GM03348 (cell line): ENCODE measurements at regions not wholly inside any gene's neighbourhood (a gene's known extent, or its start where the extent isn't known, plus 50 kb on each side); places are given as distances from the start of the nearest gene placed in this dataset.
"Not testable (repeated sequence)": the region's sequence is repeated elsewhere in the genome, so short reads cannot be mapped to it uniquely, and the experiment has no call there.

ENCODE experiments used
- DNase-seq: peaks from one replicate; pipeline ENCODE4 v3.0.0; 2012; ENCODE audit warnings: low spot score

GRCh38 chr7:110397927-110398660 is 692.8 kb upstream of the LRRN3 start:
- DNase-seq = no peak

DNA sequence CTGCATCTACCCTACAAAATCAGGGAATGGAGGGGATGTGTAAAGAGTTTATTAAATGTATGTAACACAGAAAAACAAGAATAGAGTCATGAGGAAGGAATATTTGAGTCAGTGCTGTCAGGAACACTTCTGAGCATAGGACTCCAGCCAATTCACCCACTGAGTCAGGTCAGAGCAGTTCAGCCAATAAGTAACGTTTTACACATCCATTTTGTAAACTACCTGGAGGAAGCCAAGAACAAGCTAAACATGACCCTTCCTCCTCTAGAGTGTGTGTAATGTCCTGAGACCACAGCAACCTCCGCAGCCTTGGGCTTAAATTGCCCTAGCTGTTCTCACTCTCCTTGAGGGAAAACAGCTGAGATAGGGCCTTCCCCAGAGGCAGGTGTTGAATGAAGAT is 691.5 kb upstream of the LRRN3 start:
- no peak for DNase-seq

DNA sequence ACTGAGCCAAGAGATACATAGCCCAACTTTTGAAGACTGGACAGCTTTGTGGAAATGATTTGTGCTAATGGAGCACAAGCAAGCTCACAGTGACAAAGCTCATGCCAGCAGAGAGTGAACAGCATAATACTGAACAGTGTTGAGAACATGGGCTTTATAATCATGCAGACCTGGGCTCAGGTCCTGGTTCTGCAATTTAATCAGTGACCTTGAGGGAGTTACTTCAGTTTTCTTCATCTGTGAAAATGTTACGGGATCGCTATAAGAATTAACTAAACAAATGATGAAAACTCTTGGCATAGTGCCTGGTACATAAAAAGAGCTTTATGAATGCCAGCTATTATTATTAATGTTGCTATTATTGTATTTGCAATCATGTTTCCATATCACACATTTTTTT is 690.5 kb upstream of the LRRN3 start:
- no peak for DNase-seq

DNA sequence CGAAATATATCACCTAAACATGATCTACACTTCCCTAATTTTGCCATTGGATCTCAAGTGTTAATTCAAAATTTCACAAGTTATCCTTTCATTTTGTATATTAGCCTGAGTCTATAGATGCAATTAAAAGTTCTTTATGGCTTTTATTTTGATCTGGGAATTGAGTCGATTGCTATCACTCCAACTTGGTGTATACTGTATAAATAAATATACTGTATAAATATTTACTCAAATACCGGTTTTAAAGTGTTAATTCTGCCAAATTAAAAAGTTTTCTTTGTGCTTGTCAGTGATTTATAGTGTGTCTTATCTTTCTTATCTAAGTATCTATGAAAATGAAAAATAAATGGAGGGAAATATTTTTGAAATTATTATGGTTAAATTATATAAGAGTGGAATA is 683.7 kb upstream of the LRRN3 start:
- no peak for DNase-seq

GRCh38 chr7:110407706-110408105 is 683.2 kb upstream of the LRRN3 start:
- no peak for DNase-seq

DNA sequence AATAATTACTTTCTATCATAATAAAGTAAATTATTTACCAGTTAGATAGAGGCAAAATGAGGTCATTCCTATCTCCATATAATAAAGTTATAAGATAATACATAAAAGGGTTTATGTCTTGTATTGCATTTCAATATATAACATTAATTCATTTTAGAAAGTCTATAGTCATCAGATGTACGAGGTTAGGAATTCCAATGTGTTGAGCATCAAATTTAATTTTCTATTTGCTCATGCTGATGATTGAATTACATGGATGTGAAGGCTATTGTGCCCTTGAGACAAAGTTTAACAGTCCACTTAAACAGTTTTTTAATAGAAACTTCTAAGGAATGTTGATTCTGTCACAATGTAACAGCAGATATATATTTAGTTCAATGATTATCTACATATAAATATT is 678.3 kb upstream of the LRRN3 start:
- DNase-seq = no peak

GRCh38 chr7:110413038-110413437 is 677.9 kb upstream of the LRRN3 start:
- DNase-seq = no peak

- no peak for DNase-seq
These were observed 673.3 kb upstream of the LRRN3 start for GRCh38 chr7:110417611-110418010.

DNA sequence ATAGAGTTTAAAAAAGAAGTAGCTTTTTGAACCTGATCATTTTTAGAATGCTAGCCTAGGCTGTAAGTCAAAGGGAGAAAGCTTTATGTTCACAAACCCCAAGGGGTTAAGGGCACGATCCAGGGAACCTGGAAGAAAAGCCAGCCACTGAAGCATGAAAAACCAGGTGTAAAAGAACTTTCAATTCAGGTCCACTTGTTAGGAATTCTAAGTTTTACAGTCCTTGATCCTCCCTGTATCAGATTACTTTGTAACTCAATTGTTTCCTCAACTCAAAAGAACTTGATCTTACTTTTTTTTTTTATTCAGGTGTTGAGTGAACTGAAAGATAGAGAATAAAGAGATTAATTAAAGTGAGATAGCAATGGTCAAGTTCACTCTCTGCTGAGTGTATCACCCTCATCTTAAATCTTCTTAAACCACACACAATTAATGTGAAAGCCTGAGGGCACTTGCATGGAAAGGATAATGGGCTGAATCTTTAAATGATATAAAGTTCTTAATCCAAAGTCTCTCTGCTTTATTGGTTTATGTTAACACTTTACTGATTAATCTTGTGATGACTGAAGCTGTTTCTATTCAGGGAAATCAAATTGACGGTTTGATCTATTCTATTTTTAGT is 672.2 kb upstream of the LRRN3 start:
- no peak for DNase-seq

- no peak for DNase-seq
These were observed 670.1 kb upstream of the LRRN3 start for GRCh38 chr7:110420788-110421187.

DNA sequence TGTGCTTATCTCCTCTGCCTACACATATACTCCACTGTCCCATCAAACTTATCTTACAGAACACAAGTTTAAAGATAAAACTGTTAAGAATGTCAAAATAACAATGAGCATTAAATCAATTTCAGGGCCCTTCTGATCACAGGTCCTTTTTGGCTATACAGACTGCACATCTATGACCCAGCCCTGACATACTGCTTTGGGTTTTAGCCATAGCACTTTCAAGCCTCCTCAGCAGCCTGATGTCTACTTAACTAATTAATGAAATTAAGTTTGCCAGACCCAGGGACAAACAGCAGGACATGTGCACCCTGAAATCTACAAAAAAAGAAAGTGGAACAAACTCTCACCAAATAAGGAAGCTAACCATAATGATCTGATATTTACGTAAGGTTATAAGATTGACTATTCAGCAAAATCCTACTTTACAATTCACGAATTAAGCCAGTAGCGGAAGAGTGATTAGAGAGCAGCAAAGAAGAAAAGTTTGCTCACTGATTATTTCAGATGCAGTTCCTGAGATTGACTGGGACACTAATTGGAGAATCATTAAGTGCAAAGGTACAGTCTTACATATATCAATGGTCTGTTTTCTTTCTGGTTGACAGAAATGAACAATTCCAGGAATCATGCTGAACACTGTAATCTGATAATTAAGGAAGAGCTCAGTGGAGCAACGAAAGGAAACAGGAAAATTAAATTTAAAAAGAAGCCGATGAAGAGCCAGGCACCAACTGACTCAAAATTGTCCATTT is 669.3 kb upstream of the LRRN3 start:
- no peak for DNase-seq

DNA sequence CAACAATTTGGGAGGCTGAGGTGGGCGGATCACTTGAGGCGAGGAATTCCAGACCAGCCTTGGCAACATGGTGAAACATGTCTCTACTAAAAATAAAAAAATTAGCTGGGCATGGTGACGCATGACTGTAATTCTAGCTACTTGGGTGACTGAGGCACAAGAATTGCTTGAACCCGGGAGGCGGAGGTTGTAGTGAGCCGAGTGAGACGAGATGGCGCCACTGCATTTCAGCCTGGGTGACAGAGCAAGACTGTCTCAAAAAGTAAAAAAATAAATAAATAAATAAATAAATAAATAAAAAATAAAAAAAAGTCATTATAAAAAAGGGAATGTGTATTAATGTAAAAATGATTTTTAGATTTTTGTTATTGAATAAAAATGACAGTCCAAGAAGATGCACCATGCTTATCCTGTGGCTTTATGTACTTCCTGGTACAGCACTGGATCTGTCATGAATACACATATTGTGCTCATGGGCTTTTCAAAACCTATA is 658.8 kb upstream of the LRRN3 start:
- DNase-seq = no peak

DNA sequence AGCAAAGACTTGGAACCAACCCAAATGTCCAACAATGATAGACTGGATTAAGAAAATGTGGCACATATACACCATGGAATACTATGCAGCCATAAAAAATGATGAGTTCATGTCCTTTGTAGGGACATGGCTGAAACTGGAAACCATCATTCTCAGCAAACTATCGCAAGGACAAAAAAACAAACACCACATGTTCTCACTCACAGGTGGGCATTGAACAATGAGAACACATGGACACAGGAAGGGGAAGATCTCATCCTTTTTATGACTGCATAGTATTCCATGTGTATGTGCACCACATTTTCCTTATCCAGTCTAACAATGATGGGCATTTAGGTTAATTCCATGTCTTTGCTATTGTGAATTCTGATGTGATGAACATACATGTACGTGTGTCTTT is 652.0 kb upstream of the LRRN3 start:
- not testable (repeated sequence) for DNase-seq

DNA sequence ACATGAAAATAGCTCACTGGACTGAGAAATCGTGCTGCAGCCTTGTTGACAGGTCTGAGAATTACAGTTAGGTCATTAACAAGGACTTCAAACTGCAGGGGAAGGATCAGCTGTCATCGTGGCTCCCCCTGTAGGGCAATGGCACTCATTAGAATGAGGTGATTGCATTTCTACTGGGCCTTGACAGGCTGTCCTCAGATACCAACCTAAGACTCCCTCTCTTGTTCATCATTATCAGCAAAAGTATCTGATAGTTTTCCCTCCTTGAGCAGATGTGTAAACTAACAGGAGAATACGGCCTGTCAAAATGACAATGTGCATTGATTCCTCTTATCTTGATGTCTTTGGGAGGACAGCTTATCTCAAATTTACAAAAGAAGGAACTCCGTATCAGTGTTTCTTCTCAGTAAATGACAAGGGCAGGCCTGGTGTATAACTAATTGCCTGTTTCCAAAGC is 648.5 kb upstream of the LRRN3 start:
- DNase-seq = no peak

DNA sequence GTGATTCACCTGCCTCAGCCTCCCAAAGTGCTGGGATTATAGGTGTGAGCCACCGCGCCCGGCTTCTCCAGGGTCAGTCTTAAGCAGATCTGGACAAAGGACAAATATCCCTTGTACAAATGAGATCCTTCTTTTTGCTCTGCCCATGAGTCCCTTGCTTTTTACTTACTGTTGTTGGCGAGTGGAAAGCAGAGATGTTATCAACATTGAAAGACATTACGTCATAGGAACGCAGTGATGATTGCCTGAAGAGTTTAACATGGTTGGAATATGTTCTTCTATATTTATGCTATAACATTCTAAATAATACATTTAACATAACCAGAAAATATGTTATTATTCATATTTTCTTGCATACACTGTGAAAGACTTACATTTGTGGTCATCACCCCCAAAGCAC is 644.3 kb upstream of the LRRN3 start:
- no peak for DNase-seq

GRCh38 chr7:110448918-110449317 is 642.0 kb upstream of the LRRN3 start:
- DNase-seq = no peak

- DNase-seq = no peak
These were observed 636.2 kb upstream of the LRRN3 start for GRCh38 chr7:110454713-110455112.

GRCh38 chr7:110461621-110462020 is 629.3 kb upstream of the LRRN3 start:
- no peak for DNase-seq

DNA sequence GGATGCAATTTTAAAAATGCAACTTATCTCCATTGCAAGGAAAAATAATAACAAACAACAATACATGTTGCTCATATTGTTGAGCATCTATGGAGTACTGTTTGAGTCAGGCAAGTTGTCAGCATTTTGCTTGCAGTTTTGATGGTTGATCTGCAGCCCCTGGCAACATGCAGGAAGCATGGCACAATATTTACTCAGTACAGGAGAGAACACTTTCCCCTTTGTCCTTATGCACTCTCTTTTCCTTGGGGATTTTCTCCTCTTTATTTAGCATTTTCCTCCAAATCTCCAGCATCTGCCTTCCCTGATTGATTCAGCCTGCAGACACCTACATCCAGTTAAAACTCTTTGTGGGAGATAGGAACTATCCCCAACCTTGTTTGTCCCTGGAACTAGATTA is 620.5 kb upstream of the LRRN3 start:
- DNase-seq = no peak

GRCh38 chr7:110472419-110472818 is 618.5 kb upstream of the LRRN3 start:
- DNase-seq = not testable (repeated sequence)

DNA sequence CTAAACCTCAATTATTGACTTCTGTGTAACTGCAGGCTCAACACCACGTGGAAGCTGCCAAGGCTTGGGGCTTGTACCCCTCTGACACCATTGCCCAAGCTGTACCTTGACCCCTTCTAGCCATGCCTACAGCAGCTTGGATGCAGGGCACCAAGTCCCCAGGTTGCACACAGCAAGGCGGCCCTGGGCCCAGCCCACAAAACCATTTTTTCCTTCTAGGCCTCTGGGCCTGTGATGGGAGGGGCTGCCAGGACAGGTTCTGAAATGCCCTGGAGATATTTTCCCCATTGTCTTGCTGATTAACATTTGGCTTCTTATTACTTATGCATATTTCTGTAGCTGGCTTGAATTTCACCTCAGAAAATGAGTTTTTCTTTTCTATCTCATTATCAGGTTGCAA is 610.0 kb upstream of the LRRN3 start:
- no peak for DNase-seq

GRCh38 chr7:110483553-110483952 is 607.4 kb upstream of the LRRN3 start:
- DNase-seq = no peak

- DNase-seq = no peak
These were observed 606.6 kb upstream of the LRRN3 start for GRCh38 chr7:110484356-110484755.
